GM12892 (cell line): ENCODE measurements at regions not wholly inside any gene's neighbourhood (a gene's known extent, or its start where the extent isn't known, plus 50 kb on each side); places are given as distances from the start of the nearest gene placed in this dataset.
"Not testable (repeated sequence)": the region's sequence is repeated elsewhere in the genome, so short reads cannot be mapped to it uniquely, and the experiment has no call there.

Experiments
- DNase-seq: peaks from one replicate; pipeline ENCODE4 v3.0.0; 2011; ENCODE audit not compliant: insufficient read length
- FAIRE-seq: peaks from 2 replicates; lab custom pipeline; 2011; peaks lifted over from hg19 to GRCh38; lab: Jason Lieb, UNC
- POLR2A ChIP-seq: IDR thresholded peaks from 2 replicates; pipeline ENCODE4 v1.6.1; 2011; ENCODE audit warnings: low read depth, low read length, control low read depth
- POLR2AphosphoS5 ChIP-seq: IDR thresholded peaks from 2 replicates; pipeline ENCODE4 v1.6.1; 2011; ENCODE audit warnings: low read depth, low read length, control low read depth
- TAF1 ChIP-seq: IDR thresholded peaks from 2 replicates; pipeline ENCODE4 v1.6.1; 2011; ENCODE audit warnings: low read depth, mild to moderate bottlenecking, control low read depth, low read length, borderline replicate concordance

DNA sequence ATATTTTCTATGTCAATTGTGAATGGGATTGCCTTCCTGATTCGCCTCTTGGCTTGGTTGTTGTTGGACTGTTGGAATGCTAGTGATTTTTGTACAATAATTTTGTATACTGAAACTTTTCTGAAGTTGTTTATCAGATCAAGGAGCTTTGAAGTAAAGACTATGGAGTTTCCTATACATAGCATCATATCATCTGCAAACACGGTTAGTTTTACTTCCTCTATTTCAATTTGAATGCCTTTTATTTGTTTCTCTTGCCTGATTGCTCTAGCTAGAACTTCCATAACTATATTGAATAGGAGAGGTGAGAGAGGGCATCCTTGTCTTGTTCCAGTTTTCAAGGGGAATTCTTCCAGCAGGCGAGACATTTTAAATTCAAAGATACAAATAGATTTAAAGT is 226.5 kb downstream of the FBXO8 start:
- no peak for TF ChIP-seq TAF1
- TF ChIP-seq POLR2AphosphoS5, result no peak
- no peak for TF ChIP-seq POLR2A
- FAIRE-seq (no peak), DNase-seq (no peak)

DNA sequence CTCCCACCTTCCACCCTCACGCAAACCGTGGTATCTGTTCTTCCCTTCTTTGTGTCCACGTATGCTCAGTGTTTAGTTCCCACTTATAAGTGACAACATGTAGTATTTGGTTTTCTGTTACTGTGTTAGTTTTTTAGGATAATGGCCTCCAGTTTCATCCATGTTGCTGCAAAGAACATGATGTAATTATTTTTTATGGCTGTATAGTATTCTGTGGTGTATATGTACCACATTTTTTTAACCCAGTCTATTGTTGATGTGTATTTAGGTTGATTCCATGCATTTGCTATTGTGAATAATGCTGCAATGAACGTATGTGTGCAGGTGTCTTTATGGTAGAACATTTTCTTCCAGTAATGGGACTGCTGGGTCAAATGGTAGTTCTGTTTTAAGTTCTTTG is 228.1 kb downstream of the FBXO8 start:
- no peak for DNase-seq
- TF ChIP-seq POLR2AphosphoS5 (no peak), POLR2A (no peak), TAF1 (no peak)
- no peak for FAIRE-seq

DNA sequence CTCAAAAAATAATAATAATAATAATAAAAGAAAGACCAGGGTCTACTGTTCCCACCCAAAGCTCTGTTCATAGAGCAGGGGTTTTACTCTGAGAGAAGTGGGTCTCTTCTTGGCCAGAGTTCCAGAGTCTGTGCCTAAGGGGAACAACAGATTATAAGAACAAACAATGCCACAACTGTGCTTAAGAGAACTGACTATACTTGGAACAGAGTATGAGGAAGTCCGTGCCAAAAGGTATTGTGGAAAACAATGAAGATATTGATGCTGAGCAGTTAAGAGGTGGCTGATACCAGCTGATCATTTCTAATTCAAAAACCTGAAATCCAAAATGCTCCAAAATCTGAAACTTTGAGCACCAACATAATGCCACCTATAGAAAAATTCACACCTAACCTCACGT is 229.6 kb downstream of the FBXO8 start:
- DNase-seq, result no peak
- TF ChIP-seq POLR2AphosphoS5, result no peak
- no peak for TF ChIP-seq TAF1
- no peak for TF ChIP-seq POLR2A
- FAIRE-seq, result no peak

DNA sequence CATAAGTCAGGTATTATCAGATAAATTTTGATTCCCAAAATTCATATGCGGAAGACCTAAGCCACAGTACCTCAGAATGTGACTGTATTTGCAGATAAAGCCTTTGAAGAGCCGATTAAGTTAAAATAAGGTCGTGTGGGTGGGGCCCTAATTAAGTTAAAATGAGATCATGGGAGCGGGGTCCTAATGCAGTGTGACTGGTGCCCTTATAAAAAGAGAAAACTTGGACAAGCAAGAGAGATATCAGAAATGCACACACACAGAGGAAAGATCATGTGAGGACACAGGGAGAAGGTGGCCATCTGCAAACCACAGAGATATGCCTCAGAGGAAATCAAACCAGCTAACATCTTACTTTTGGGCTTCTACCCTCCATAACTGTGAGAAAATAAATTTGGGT is 236.1 kb downstream of the FBXO8 start:
- DNase-seq (no peak), FAIRE-seq (no peak)
- TF ChIP-seq POLR2AphosphoS5 (no peak), TAF1 (no peak), POLR2A (no peak)

DNA sequence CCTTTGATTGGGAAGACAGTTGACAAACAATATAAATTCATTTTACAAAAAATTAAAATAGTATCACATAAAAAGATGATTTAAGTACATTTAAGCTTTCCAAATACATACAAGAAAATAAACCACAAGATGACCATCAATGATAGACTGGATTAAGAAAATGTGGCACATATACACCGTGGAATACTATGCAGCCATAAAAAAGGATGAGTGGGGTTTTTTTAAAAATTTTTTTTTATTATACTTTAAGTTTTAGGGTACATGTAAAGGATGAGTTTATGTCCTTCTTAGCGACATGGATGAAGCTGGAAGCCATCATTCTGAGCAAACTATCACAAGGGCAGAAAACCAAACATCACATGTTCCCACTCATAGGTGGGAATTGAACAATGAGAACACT is 237.6 kb downstream of the FBXO8 start:
- FAIRE-seq, DNase-seq: not testable (repeated sequence)

DNA sequence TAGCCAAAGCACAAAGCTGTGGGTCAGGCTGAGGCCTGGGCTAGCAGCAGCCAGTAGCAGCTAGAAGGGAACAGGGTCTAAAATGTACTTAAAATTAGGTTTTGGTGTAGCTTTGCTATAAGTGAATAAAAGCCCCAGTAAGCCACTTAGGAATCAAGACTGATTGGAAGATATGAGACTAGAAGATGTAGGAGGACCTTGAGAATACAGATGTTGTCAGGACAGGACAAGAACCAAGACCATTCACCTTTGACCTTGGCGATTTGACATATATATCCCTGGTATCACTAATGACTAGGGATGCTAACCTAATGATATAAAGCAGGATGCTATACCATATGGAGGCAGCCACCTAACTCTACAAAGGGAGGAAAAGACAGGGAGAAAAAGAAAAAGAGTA is 238.1 kb downstream of the FBXO8 start:
- FAIRE-seq (no peak), DNase-seq (no peak)
- TF ChIP-seq TAF1 (no peak), POLR2A (no peak), POLR2AphosphoS5 (no peak)

DNA sequence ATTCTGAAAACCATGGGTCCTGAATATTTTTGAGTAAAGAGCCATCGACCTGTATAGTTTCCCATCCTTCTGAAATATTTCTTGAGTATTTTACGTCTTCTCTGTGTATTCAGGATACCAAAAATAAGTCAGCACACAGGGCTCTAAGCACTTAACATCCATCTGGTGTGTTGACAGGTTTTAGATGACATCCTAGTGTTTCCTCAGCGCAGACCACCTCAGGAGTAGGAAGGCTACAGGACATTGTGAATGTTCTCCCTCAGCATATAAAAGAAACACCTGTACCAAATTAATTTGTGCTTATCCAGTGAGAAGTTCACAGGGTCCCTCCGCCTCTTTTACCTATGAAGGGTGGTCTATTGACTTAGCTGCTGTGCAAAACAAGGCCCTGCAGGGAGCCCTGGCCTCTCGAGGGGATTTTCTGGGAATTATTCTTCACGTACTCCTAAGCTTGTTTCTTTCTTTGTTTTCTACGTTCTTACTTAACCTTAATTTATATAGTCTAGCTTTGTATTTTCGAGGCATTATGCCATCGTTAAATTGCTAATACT is 241.8 kb downstream of the FBXO8 start:
- FAIRE-seq (no peak), DNase-seq (no peak)
- TF ChIP-seq POLR2A (no peak), TAF1 (no peak), POLR2AphosphoS5 (no peak)

DNA sequence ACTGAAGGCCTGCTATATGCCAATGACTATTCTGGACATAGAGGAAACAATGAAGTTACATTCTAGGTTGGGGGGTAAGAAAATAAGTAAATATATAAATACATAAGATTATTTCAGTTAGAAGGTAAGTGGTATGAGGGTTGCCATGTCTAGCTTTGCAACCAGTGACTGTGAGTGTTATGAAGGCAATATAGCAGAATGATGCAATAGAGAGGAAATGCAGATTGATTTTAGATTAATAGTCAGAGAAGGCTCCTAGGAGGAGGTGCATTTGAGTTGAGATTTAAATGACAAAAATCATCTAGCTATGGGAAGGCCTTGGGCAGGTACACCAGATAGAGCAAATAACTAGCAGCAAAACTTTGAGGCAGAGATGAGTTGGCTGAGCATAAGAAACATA is 243.2 kb downstream of the FBXO8 start:
- FAIRE-seq (no peak), DNase-seq (no peak)
- TF ChIP-seq TAF1 (no peak), POLR2AphosphoS5 (no peak), POLR2A (no peak)

- DNase-seq, result no peak
- no peak for FAIRE-seq
- TF ChIP-seq POLR2AphosphoS5 (no peak), POLR2A (no peak), TAF1 (no peak)
These were observed 245.0 kb downstream of the FBXO8 start for GRCh38 chr4:174038481-174038880.

DNA sequence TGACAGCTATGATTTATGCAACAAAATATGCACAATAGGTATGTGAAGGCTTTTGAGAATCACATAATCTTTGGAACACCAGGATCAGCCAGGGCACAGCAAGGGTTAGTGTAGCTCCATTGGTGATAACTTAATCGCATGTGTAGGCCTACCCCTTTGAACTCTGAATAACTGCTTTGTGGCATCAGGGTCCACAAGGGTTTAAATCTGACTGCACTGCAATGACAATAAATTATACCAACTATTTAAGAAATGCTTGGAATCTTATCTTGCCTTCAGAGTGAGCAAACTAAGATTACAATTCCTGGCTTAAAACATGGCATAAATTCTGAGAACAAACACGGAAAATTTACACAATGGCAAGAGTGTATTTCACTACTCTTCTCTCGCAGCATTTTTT is 245.8 kb downstream of the FBXO8 start:
- FAIRE-seq (no peak), DNase-seq (no peak)
- TF ChIP-seq POLR2AphosphoS5 (no peak), TAF1 (no peak), POLR2A (no peak)

- DNase-seq (no peak), FAIRE-seq (no peak)
- TF ChIP-seq POLR2A (no peak), TAF1 (no peak)
These were observed 246.4 kb downstream of the FBXO8 start for GRCh38 chr4:174037049-174037448.

DNA sequence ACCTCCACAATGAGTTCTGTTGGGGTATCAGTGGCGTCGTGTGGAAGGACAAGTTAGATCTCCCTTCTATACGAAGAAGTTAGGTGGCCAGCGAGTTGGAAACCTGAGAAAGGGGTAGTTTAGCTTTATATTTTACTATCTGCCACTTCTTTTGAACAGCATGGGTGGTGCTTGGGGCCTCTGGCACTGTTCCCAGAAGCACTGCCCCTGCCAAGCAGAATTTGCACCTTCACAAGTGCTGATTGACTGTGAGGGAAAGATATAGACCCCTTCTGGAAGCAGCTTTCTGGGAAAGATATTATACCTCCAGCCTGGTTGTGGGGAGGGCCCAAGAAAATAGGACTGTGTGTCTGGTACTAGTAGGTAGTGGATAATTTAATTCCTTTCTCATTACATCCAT is 246.9 kb downstream of the FBXO8 start:
- FAIRE-seq (no peak), DNase-seq (no peak)
- TF ChIP-seq POLR2A (no peak), TAF1 (no peak), POLR2AphosphoS5 (no peak)

GRCh38 chr4:174036111-174036510 is 247.4 kb downstream of the FBXO8 start:
- FAIRE-seq, result peak; percentile 38
- TF ChIP-seq POLR2A (no peak), POLR2AphosphoS5 (no peak), TAF1 (no peak)
- DNase-seq, result no peak
